ENCODE measurements at regions not wholly inside any gene's neighbourhood (a gene's known extent, or its start where the extent isn't known, plus 50 kb on each side); places are given as distances from the start of the nearest gene placed in this dataset.

DNA sequence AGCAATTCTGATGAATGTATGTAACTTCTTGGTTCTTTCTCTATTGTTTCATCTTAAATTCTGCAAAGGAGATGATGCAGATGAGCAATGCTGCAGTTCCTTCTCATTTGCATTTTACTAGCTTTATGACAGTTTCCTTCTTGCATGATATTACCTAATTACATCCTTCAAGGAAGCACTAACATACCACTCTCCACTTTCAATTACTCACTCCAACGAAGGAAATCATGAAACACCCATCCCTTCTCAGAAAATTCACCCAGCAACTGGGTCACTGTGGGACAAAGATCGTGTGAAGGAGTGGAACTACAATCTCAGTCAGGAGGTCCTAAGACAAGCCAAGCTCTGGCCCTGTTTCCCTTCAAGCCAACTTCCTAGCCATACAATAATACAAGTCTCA lies 142.3 kb downstream of the CHD1L start:
- TF ChIP-seq CTCF (IDR thresholded peaks at IDR 0.05; ENCODE audit: low read depth, low read length) (no peak), EZH2phosphoT487 (IDR thresholded peaks at IDR 0.05; ENCODE audit: low read depth) (no peak)
